ENCODE measurements at regions not wholly inside any gene's neighbourhood (a gene's known extent, or its start where the extent isn't known, plus 50 kb on each side); places are given as distances from the start of the nearest gene placed in this dataset.

DNA sequence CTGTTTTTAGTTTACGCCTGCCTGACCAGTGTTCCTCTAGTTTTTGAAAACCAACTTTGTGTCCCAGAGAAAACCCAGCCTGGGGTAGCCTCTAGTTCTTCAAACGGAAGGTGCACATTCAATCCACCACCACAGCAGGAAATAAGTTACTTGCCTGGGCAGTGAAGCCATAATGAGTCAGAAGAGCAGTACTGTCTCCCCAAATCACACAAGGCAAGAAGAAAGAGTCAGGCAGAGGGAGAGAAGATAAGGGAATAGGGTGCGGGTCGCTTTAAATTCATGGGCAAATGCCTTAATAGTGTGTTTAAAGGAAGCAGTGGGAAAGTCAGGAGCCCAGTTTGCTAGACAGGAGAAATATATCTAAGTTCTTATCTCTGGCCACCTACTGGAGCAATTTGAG, 333.8 kb upstream of the GRIA3 start:
- TF ChIP-seq, protein P1, sequence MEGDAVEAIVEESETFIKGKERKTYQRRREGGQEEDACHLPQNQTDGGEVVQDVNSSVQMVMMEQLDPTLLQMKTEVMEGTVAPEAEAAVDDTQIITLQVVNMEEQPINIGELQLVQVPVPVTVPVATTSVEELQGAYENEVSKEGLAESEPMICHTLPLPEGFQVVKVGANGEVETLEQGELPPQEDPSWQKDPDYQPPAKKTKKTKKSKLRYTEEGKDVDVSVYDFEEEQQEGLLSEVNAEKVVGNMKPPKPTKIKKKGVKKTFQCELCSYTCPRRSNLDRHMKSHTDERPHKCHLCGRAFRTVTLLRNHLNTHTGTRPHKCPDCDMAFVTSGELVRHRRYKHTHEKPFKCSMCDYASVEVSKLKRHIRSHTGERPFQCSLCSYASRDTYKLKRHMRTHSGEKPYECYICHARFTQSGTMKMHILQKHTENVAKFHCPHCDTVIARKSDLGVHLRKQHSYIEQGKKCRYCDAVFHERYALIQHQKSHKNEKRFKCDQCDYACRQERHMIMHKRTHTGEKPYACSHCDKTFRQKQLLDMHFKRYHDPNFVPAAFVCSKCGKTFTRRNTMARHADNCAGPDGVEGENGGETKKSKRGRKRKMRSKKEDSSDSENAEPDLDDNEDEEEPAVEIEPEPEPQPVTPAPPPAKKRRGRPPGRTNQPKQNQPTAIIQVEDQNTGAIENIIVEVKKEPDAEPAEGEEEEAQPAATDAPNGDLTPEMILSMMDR (IDR thresholded peaks at IDR 0.05) = no peak
- Mint-ChIP-seq H3K27me3 (ENCODE audit: low read depth) (peaks cover 5% of the 10 kb centered on the region), H3K36me3 (ENCODE audit: low read depth) (no peaks in the 10 kb centered on the region), H3K27ac (ENCODE audit: unreplicated experiment) (no peak overlapping the region), H3K4me3 (ENCODE audit: unreplicated experiment) (no peak overlapping the region), H3K9me3 (ENCODE audit: low read depth) (peaks cover 18% of the 10 kb centered on the region), H3K4me1 (ENCODE audit: low read depth) (no peaks in the 10 kb centered on the region)
- DNase-seq (ENCODE audit: low spot score) = no peak

DNA sequence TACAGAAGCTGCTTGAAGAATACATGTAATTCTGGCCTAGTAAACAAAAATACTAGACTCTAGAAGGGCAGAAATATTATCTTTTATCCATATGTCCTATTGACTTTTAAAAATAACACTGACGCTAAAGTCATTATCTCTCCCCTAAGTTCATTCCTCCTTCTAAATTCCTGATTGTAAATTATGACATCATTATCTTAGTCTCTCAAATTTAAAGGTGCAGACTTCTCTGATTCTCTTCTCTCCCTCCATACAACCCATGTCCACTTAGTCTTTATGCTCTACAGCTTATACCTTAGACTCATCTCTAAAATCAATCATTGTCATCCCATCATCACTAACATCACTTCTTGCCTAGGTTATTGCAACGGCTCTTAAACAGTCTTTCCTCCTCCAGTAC, 327.9 kb upstream of the GRIA3 start:
- peaks cover 18% of the 10 kb centered on the region for H3K9me3 Mint-ChIP-seq (ENCODE audit: low read depth)
- no peak overlapping the region for H3K4me3 Mint-ChIP-seq (ENCODE audit: unreplicated experiment)
- H3K4me1 Mint-ChIP-seq (ENCODE audit: low read depth) = no peaks in the 10 kb centered on the region
- H3K36me3 Mint-ChIP-seq (ENCODE audit: low read depth) = no peaks in the 10 kb centered on the region
- TF ChIP-seq, protein P1 (IDR thresholded peaks at IDR 0.05) = no peak
- no peak for DNase-seq (ENCODE audit: low spot score)
- no peaks in the 10 kb centered on the region for H3K27me3 Mint-ChIP-seq (ENCODE audit: low read depth)
- H3K27ac Mint-ChIP-seq (ENCODE audit: unreplicated experiment) = no peak overlapping the region

DNA sequence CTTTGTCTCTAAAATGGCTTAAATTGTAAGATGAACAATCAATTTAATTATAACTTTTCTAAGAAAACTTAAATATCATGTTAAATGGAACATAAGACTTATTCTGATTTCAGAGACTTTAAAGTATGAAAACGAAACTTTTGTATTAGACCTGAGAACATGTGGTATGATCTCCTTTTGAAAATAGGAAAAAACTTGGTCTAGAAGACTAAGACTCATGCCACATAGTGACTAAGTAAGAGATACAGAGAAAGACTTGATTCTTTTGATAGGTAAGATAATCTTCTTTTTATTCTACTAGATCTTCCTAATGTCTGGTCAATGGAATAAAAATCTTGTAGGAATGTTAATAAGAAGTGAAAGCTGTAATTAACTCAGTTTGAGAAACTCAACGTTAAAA, 326.3 kb upstream of the GRIA3 start:
- TF ChIP-seq, protein P1 (IDR thresholded peaks at IDR 0.05) = no peak
- no peak overlapping the region for H3K4me3 Mint-ChIP-seq (ENCODE audit: unreplicated experiment)
- H3K36me3 Mint-ChIP-seq (ENCODE audit: low read depth) = no peaks in the 10 kb centered on the region
- H3K27ac Mint-ChIP-seq (ENCODE audit: unreplicated experiment) = no peak overlapping the region
- no peak for DNase-seq (ENCODE audit: low spot score)
- no peaks in the 10 kb centered on the region for H3K4me1 Mint-ChIP-seq (ENCODE audit: low read depth)
- no peaks in the 10 kb centered on the region for H3K27me3 Mint-ChIP-seq (ENCODE audit: low read depth)
- peaks cover 18% of the 10 kb centered on the region for H3K9me3 Mint-ChIP-seq (ENCODE audit: low read depth)

DNA sequence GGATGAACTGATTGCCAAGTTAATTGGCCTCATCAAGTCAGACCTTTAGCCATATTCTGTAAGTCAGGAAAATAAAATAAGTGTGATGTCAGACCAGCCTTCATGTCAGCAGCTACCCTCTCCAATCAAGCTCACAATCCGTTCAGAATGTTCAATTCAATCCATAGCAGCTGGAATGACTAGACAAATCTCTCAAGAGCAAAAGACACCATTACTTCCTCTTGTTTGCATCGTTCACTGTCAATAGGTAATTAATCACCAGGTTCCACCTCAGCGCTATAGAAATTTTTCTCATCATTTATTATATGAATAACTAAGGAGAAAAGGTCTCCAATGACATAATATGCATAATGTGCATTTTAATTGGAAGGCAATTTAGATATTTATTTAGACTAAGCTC, 321.0 kb upstream of the GRIA3 start:
- H3K36me3 Mint-ChIP-seq (ENCODE audit: low read depth) = no peaks in the 10 kb centered on the region
- peaks cover 14% of the 10 kb centered on the region for H3K9me3 Mint-ChIP-seq (ENCODE audit: low read depth)
- no peaks in the 10 kb centered on the region for H3K27me3 Mint-ChIP-seq (ENCODE audit: low read depth)
- H3K27ac Mint-ChIP-seq (ENCODE audit: unreplicated experiment) = no peak overlapping the region
- no peak for DNase-seq (ENCODE audit: low spot score)
- peaks cover 10% of the 10 kb centered on the region for H3K4me1 Mint-ChIP-seq (ENCODE audit: low read depth)
- no peak overlapping the region for H3K4me3 Mint-ChIP-seq (ENCODE audit: unreplicated experiment)
- TF ChIP-seq, protein P1 (IDR thresholded peaks at IDR 0.05) = no peak

DNA sequence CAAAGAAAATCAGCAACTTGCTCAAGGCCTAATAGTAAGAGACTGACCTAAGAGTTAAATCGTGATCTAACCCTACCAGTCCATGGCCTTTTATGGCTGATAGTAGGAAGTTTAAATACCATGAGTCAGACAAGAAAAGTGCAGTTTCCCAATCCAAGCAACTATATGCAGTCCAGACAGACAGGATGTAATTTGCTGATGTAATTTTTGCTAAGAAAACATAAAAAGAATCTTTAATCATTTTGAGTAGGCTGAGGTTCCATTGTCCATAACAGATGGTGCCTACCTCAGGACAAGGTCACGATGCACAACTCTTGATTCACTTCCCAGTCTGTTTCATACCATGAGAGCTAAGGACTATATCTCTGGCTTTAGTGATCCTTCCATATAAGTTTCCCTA, 317.5 kb upstream of the GRIA3 start:
- Mint-ChIP-seq H3K9me3 (ENCODE audit: low read depth) (peaks cover 17% of the 10 kb centered on the region), H3K4me3 (ENCODE audit: unreplicated experiment) (no peak overlapping the region), H3K27me3 (ENCODE audit: low read depth) (no peaks in the 10 kb centered on the region), H3K4me1 (ENCODE audit: low read depth) (peaks cover 21% of the 10 kb centered on the region), H3K36me3 (ENCODE audit: low read depth) (no peaks in the 10 kb centered on the region), H3K27ac (ENCODE audit: unreplicated experiment) (peak overlapping the region; percentile 52)
- DNase-seq (ENCODE audit: low spot score) = no peak
- TF ChIP-seq, protein P1 (IDR thresholded peaks at IDR 0.05) = no peak
